HG03139 (cell line): ENCODE measurements at regions not wholly inside any gene's neighbourhood (a gene's known extent, or its start where the extent isn't known, plus 50 kb on each side); places are given as distances from the start of the nearest gene placed in this dataset.

Experiments
- ATAC-seq: cut with Tn5 transposase; IDR thresholded peaks from one replicate; pipeline ENCODE4 v1.9.1; 2021; ENCODE audit not compliant: unreplicated experiment

DNA sequence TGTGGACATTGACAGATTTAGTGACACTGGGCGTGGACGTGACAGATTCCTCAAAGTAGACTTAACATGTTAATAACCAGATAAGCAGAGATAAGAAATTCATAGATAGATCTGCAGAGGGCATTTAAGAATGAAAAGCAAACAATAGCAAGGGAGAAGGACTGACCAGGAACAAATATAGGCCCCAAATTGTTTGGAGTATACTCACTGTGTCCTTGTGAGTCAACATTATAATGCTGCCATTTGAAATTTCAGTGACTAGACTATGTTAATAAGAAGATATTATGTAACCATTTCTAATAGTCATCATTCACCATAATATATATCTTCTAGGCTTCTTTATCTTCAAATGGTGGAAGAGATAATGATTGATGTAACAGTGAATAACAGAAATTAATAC is 78.1 kb upstream of the SLC38A11 start:
- ATAC-seq: no peak

DNA sequence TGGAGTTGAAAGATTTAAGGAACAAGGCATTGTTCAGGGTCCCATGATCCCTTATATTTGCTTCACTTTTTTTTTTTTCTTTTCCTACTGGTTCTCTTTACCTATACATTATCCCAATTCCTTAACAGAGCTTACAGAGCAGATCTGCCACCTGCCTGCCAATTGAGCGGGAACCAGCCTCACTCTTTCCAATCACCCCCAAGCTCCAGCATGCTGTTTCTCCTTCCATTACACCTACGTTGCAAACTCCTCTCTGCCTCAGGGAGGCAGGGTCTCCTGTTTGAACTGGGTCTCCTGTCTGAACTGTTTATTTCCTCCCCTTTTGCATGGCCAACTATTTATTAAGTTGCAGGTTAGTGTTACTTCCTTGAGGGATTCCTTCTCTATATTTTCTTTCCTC is 77.2 kb upstream of the SLC38A11 start:
- ATAC-seq: no peak

DNA sequence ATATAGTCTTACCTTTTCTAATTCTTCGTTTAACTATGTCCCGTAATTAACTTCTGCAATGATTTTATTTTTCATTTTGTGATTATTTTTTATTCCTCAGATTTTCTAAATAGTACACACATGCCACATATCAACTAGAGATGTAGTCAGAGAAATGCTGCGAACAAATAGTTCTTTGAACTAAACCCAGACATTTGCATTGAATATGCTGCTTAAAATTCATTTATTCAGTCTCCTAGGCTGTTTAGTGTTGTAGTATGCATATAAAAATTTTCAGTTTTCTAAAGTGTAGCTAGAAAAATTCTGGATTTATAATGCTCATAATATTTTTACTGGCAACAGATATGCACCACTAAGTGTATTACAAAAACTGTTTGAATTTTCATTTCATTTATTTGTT is 68.9 kb upstream of the SLC38A11 start:
- no peak for ATAC-seq

DNA sequence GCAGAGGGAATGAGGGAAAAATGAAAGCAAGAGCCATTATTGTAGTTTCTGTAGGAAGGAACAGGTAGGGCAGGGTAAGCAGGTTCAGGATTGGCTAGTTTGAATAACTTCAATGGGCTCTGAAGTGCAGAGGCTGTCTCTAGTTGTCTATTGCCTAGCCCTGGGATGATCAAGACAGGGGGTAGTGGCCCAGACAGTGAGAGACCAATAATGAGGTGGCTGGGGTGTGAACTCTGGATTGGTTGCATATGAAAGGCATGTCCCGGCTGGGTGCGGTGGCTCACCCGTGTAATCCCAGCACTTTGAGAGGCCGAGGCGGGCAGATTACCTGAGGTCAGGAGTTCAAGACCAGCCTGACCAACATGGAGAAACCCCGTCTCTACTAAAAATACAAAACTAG is 67.5 kb upstream of the SLC38A11 start:
- no peak for ATAC-seq

DNA sequence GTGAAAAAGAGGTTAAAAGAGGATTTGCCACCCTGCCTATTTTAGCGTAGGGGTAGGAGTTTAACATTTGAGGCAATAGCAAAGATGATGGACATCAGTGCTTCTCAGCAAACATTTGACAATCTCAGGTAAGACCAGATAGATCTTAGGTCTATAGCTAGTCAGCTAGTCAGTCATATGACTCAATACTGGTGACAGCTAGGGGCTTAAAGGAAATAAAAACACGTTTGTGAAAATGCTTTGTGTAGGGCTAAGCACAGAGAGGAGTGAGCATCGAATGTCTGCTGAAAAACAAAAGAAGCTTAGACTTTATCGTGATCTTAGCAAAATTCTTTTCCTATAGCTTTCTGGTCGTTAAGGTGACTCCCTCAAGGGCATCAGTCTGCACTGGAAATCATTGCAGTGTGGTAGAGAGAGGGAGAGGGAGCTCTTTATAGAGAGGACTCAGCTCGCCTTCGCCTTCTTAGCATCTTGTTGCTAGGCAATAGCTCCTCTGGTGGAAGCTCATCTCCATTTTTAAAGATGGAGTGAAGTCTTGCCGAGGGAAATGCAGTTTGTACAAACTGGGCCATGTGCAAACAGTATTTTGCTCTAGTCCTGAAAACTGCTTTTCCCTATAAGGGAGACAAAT is 62.8 kb upstream of the SLC38A11 start:
- ATAC-seq: no peak

DNA sequence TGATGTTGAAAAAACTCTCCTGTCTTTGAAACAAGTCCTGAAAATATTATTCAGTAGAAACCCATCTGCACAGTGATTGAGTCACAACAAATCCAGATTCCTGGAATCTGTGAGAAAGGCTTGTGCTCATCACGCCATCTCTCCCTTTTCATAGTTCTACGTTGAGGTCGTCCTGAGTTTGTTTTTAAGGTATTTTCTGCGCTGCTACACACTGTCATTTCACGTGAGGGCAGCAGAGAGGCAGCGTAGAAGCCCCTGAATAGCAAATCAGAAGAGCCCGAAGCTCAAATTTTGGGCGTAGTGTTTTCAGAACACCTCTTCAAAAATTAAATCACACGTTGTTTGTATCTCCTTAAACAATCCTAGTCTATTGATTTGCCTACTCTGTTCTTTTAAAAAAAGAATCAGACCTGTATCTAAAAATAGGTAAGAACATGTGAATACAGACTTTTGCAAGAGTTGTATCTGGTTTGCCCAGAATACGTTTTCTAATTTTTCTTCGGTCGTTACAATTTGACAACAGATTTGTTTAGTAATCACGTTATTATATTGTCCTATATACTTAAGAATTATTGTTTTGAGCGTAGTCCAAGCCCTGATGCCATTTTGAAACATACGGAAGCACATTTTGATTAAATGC is 61.6 kb upstream of the SLC38A11 start:
- peak; percentile 43 for ATAC-seq

DNA sequence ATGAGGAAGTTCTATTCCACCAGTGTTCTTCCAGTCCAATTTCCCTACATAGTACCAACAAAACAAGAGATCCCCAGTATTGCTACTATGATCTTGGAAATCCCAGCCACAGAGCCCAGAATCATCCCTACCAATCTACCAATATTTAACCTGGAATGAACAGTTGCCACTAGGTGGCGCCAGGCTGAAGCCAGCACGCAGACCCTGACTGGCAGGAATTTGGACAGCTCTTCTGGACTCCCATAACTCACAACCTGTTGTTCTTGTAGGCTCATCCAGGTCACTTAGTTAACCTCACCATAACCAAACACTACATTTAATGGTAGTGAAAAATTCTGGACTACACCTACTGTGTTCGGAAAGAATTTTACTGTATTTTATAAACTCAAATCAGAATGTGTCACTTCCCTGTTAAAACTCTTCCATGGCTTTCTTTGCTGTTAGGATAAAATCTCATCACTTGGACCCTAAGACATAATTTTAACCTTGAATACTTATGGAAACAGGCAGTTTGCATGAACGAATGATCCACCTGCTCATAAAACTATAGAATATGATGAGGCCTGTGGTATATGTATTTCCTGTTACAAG is 59.8 kb upstream of the SLC38A11 start:
- ATAC-seq: peak; percentile 72

DNA sequence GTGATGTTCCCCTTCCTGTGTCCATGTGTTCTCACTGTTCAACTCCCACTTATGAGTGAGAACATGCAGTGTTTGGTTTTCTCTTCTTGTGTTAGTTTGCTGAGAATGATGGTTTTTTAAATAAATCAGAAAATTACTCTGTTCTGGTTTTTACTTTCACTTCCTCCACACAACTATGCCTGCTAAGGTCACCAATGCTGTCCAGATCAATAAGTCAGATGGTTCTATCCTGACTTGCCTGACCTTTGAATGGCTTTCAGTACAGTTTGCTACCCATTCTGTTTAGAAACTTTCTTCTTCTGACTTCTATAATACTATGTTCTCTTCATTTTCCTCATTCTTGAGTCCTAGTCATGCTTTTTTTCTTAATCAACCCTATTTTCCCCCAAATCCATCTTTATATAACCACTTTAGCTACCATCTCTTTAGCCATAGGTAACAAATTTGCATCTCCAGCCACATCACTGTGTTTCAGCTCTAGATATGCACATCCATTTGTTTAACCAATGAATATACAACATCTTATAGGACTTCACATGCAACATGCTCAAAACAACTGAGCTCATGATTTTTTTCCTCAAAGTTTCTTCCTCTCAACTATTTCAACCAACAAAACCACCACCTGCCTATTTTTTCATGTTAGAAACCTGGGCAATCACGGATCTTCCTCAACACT is 58.8 kb upstream of the SLC38A11 start:
- no peak for ATAC-seq

DNA sequence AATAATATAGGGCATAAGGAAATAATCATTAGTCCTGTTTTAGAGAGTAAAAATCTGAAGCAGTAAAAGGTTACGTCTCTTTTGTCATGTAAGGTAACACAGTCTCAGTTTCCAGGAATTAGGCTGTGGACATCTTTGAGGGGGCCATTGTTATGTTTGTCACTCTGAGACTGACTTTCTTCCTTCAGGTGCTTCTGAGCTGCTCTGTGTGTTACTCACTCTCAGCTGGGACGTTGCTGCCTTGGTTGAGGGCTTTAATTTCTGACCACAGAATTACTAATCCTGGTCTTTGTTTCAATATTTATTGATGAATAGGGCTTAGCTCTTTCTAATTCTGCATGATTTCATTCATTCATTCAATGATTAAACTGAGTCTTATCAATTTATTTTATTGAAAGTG is 55.9 kb upstream of the SLC38A11 start:
- no peak for ATAC-seq

DNA sequence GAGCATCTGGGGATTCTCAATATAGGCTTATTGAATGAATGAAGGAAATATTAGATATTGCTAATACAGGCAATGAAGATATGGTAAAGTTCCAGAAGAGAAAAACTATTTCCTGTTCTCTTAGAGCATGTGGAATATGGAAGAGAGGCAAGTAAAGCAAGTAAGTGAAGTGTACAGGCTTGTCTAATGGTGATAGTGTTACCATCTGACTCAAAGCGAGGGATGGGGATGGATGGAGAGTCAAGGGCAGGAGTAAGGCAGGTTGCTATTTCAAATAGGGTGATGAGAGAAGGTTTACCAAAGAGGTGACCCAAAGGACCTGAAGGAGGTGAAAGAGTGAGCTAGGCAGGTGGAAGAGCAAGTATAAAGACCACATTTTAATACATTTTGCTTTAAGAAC is 55.2 kb upstream of the SLC38A11 start:
- no peak for ATAC-seq

DNA sequence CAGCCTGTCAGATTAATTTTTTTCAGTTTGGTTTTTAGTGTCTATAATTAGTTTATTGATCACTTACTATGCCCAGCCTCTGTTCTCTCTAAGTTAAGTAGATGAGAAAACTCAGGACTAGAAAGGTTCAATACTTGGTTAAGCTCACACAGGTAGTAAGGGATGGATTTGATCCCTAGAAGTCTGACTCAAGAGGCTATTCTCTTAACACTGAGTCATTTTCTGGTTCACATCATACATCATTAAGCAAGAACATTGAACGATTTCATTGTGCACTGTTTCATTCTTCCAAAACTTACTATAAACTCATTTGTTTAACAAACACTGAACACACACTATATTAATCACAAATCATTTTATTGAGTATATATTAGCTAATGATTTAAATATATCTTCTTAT is 54.1 kb upstream of the SLC38A11 start:
- no peak for ATAC-seq

DNA sequence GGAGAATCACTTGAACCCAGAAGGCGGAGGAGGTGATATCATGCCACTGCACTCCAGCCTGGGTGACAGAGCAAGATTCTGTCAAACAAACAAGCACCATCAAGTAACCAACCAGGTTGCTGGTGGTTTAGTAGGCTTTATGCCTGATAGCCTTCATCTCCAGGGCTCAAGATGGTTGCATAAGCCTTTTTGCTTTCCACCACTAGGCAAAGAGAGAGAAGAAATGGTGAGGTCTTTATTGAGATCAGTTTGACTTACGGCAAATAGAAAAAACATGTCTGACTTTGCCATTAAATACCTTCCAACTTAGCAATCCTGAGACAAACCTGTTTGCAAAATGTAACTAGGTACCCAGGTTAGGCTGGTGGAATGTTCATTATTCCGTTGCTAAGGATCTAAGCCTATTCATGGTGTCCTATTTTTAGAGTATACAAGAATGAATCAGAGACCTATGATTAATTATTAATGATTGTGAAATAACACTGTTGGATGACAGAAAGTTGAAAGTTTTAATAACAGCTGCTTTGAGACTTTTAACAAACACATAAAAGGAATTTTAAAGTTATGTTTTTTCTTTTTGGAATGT is 53.5 kb upstream of the SLC38A11 start:
- no peak for ATAC-seq

DNA sequence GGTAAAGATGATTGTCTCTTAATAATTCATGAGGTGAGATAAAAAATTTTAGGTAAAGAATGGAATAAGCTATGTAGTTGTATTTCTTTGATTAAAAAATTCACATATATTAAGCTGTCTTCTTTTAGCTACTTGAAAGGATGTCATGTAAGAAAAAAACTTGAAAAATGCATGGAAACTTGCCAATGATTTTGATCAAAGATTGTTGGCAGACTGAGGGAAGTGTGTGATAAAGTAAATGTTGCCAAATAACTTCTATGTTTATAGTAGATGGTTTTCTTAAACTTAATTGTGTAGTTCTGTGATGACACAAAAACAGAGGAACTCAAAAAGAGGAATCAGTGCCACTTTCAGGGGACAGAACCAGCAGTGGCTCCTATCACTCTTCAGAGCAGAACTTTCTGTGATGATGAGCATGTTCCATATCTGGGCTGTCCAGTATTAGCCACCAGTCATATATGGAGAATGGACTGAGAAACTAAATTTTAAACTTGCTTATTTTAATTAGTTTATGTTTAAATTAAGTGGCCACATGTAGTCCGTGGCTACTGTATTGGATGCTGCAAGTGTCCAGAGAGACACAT is 51.9 kb upstream of the SLC38A11 start:
- no peak for ATAC-seq
